DOHH2 (cell line): ENCODE measurements at regions not wholly inside any gene's neighbourhood (a gene's known extent, or its start where the extent isn't known, plus 50 kb on each side); places are given as distances from the start of the nearest gene placed in this dataset.
"Not testable (repeated sequence)": the region's sequence is repeated elsewhere in the genome, so short reads cannot be mapped to it uniquely, and the experiment has no call there.

Experiments
- H3F3A ChIP-seq: fragments of 200-600 bp; sonication (generic), shearing (Covaris generic); 2 replicates; pipeline ENCODE4 v1.6.0; 2016; ENCODE audit warnings: antibody characterized with exemption, mild to moderate bottlenecking; ENCODE audit not compliant: control insufficient read depth, insufficient read depth
- H3K27ac ChIP-seq: fragments of 200-600 bp; sonication (generic); 2 replicates; pipeline ENCODE4 v1.5.1; 2014; ENCODE audit warnings: low read depth, mild to moderate bottlenecking, low read length, moderate library complexity
- H3K27me3 ChIP-seq: fragments of 200-600 bp; sonication (generic); 2 replicates; pipeline ENCODE4 v1.6.1; 2014; ENCODE audit warnings: mild to moderate bottlenecking, low read length, mixed read lengths; ENCODE audit not compliant: control insufficient read depth
- H3K36me3 ChIP-seq: fragments of 200-600 bp; sonication (generic); 2 replicates; pipeline ENCODE4 v1.6.1; 2014; ENCODE audit warnings: mild to moderate bottlenecking, low read length, moderate library complexity, mixed read lengths; ENCODE audit not compliant: control insufficient read depth
- H3K4me1 ChIP-seq: fragments of 200-600 bp; sonication (generic); 2 replicates; pipeline ENCODE4 v1.6.1; 2014; ENCODE audit warnings: mild to moderate bottlenecking, low read length, mixed read lengths; ENCODE audit not compliant: control insufficient read depth
- H3K4me2 ChIP-seq: fragments of 200-600 bp; sonication (generic); 2 replicates; pipeline ENCODE4 v1.6.0; 2014; ENCODE audit warnings: mild to moderate bottlenecking, low read length, moderate library complexity
- H3K4me3 ChIP-seq: fragments of 200-600 bp; sonication (generic); 2 replicates; pipeline ENCODE4 v1.5.1; 2014; ENCODE audit warnings: mild to moderate bottlenecking, low read length, mixed read lengths
- H3K79me2 ChIP-seq: fragments of 200-600 bp; sonication (generic); 2 replicates; pipeline ENCODE4 v1.6.1; 2014; ENCODE audit warnings: mild to moderate bottlenecking, low read length, mixed read lengths; ENCODE audit not compliant: control insufficient read depth
- H3K9me2 ChIP-seq: fragments of 200-600 bp; sonication (generic); replicated peaks from 2 replicates; pipeline ENCODE4 v1.6.1; 2014; ENCODE audit warnings: mild to moderate bottlenecking, low read length, mixed read lengths; ENCODE audit not compliant: control insufficient read depth
- H3K9me3 ChIP-seq: fragments of 200-600 bp; sonication (generic); 2 replicates; pipeline ENCODE4 v1.6.1; 2014; ENCODE audit warnings: antibody characterized with exemption, low read length, mixed read lengths; ENCODE audit not compliant: control insufficient read depth, insufficient read depth
- H4K20me1 ChIP-seq: fragments of 200-600 bp; sonication (generic); 2 replicates; pipeline ENCODE4 v1.6.0; 2014; ENCODE audit warnings: low read depth, mild to moderate bottlenecking, antibody characterized with exemption, low read length, moderate library complexity; ENCODE audit not compliant: control insufficient read depth, insufficient read depth
- CTCF ChIP-seq: fragments of 200-600 bp; sonication (generic); IDR thresholded peaks from one replicate; pipeline ENCODE4 v1.5.1; 2014; ENCODE audit warnings: antibody characterized with exemption, mild to moderate bottlenecking, low read depth, low read length; ENCODE audit not compliant: poor library complexity, severe bottlenecking
- EZH2phosphoT487 ChIP-seq: fragments of 200-600 bp; sonication (generic); IDR thresholded peaks from 2 replicates; pipeline ENCODE4 v1.6.1; 2017; ENCODE audit warnings: borderline replicate concordance, mild to moderate bottlenecking, antibody characterized with exemption, low read length, moderate library complexity, mixed read lengths

DNA sequence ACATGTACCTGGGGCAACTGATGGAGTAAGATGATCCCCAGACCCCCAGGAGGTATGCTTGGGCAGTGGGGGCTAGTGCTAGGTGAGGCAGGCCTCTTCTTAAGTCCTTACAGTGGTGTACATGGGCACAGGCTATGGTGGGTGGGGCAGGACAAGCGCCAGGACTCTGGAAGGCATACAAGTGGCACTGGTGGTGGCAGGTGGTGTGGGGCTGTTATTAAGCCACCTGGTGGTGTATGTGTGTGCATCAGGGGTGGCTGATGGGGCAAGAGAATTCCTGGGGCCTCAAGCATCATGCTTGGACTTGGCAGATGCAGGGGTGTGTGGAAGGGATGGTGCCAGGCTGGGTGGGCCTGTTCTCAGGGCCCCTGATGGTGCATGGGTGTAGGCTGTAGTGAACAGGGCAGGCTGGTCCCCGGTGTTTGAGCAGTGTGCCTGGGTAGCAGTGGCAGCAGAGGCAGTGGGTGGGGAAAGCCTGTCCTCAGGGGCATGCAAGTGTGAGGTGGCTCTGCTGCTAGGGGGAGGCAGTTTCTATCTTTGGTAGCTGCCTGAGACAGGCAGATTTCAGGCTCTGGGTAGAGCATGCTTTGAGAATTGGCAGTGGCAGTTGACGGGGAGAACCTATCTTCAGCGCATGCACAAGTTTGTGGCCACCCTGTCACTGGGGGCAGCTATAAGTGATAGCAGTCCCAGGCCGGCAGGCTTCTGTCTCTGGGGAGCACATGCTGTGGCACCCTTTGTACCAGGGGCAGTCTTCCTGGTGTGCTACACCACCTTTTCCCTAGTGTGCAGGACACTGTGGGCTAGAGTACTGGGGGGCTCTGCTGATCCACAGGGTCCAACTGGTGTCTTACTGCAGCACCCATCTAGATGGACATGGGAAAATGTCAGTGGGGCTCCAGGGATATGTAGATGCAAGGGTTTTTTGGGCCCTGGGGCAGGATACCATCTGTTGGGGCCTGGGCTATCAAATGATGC lies 52.6 kb upstream of the ABCD2 start:
- Histone ChIP-seq H3K27me3 (no peaks in the 10 kb centered on the region), H3K27ac (no peak overlapping the region), H3K36me3 (no peaks in the 10 kb centered on the region), H3K4me3 (no peak overlapping the region), H3K4me1 (no peaks in the 10 kb centered on the region), H3K9me3 (no peaks in the 10 kb centered on the region), H3K9me2 (no peaks in the 10 kb centered on the region), H3K4me2 (no peak overlapping the region), H3K79me2 (no peaks in the 10 kb centered on the region), H4K20me1 (no peaks in the 10 kb centered on the region), H3F3A (no peaks in the 10 kb centered on the region)
- TF ChIP-seq EZH2phosphoT487, result no peak
- no peak for TF ChIP-seq CTCF

- H3F3A ChIP-seq, H3K4me2 ChIP-seq, H3K36me3 ChIP-seq, H3K27ac ChIP-seq, H3K9me3 ChIP-seq, H3K4me1 ChIP-seq, H4K20me1 ChIP-seq, H3K4me3 ChIP-seq, H3K9me2 ChIP-seq, H3K27me3 ChIP-seq, H3K79me2 ChIP-seq: not testable (repeated sequence)
Observed at GRCh38 chr12:39669539-39669938, 49.9 kb upstream of the ABCD2 start.
